Right cardiac atrium (tissue), 5 donors: ENCODE measurements at regions not wholly inside any gene's neighbourhood (a gene's known extent, or its start where the extent isn't known, plus 50 kb on each side); places are given as distances from the start of the nearest gene placed in this dataset.

Experiments used
- ATAC-seq, 2 donors: fragments of 200-7000 bp; cut with Tn5 transposase; one replicate each; pipeline versions ENCODE4 v1.8.0 to v1.9.1; 2020; ENCODE audit warnings: moderate library complexity in 2 of 2, mild to moderate bottlenecking in 1 of 2
- DNase-seq, 3 donors: peaks; one replicate each; pipeline ENCODE4 v3.0.0-alpha.2; 2020
- H3K27ac ChIP-seq: one replicate; pipeline ENCODE4 v1.5.1; 2013; ENCODE audit warnings: mild to moderate bottlenecking, low read length, control low read depth, moderate library complexity
- H3K27me3 ChIP-seq: one replicate; pipeline ENCODE4 v1.6.1; 2013; ENCODE audit not compliant: control insufficient read depth, insufficient read depth
- H3K4me1 ChIP-seq: one replicate; pipeline ENCODE4 v1.6.1; 2013; ENCODE audit warnings: low read length; ENCODE audit not compliant: control insufficient read depth, insufficient read depth
- H3K4me3 ChIP-seq: one replicate; pipeline ENCODE4 v1.5.1; 2013; ENCODE audit warnings: low read length, control low read depth
- H3K9me3 ChIP-seq: one replicate; pipeline ENCODE4 v1.6.1; 2013; ENCODE audit warnings: low read length; ENCODE audit not compliant: control insufficient read depth
- WGBS: extraction: QIAGEN DNeasy Blood & Tissue Kit; methylation state at CpG from one replicate; pipeline ENCODE4 v1.1.7; 2013; 5-methylcytosine and 5-hydroxymethylcytosine counted together
- intact Hi-C, 4 donors: fragments of 100-400 bp; cut with DNase I; formaldehyde crosslinking; loops; one replicate each; pipeline versions ENCODE4 v1.11.0 to v1.14.0; 2022 to 2023
- donor health status: healthy with polysubstance abuse.
- donor health status: DM: no; HTN: yes; CAD: no.
- donor health status: DM: no; HTN: no; CAD: no.
- donor health status: DM: no; HTN: yes; CAD: no; lungs with severe emphysema.
- donor health status: DM: yes; HTN: yes; CAD: no.

GRCh38 chr4:130124066-130124465, 1028.1 kb downstream of the C4orf33 start:
- H3K27ac ChIP-seq = no peak overlapping the region
- ATAC-seq (no peak), DNase-seq (no peak)
- intact Hi-C loops = no loop called here
- H3K27me3 ChIP-seq = no peaks in the 10 kb centered on the region
- H3K4me1 ChIP-seq = no peaks in the 10 kb centered on the region
- H3K9me3 ChIP-seq = no peaks in the 10 kb centered on the region
- 74% methylated on average over 4 of the region's 4 CpGs for WGBS
- H3K4me3 ChIP-seq = no peak overlapping the region

GRCh38 chr4:130125467-130125866, 1029.5 kb downstream of the C4orf33 start:
- peak in 1 of 3 donors; percentile 11 for DNase-seq
- 65% methylated on average over 5 of the region's 5 CpGs for WGBS
- peak in 1 of 2 donors; percentile 48 for ATAC-seq
- H3K27me3 ChIP-seq = no peaks in the 10 kb centered on the region
- intact Hi-C loops = no loop called here
- no peak overlapping the region for H3K27ac ChIP-seq
- H3K4me1 ChIP-seq = no peaks in the 10 kb centered on the region
- no peaks in the 10 kb centered on the region for H3K9me3 ChIP-seq
- H3K4me3 ChIP-seq = no peak overlapping the region

- no peak overlapping the region for H3K27ac ChIP-seq
- ATAC-seq (no peak), DNase-seq (no peak)
- H3K9me3 ChIP-seq = no peaks in the 10 kb centered on the region
- H3K4me1 ChIP-seq = no peaks in the 10 kb centered on the region
- H3K27me3 ChIP-seq = no peaks in the 10 kb centered on the region
- no peak overlapping the region for H3K4me3 ChIP-seq
- intact Hi-C loops = no loop called here
These were observed 1031.3 kb downstream of the C4orf33 start for GRCh38 chr4:130127297-130127696.

GRCh38 chr4:130131536-130131935, 1035.6 kb downstream of the C4orf33 start:
- DNase-seq (peak in 1 of 3 donors; percentile 22), ATAC-seq (no peak)
- H3K4me1 ChIP-seq = no peaks in the 10 kb centered on the region
- intact Hi-C loops = no loop called here
- no peak overlapping the region for H3K27ac ChIP-seq
- 95% methylated on average over 3 of the region's 3 CpGs for WGBS
- no peaks in the 10 kb centered on the region for H3K27me3 ChIP-seq
- no peaks in the 10 kb centered on the region for H3K9me3 ChIP-seq
- H3K4me3 ChIP-seq = no peak overlapping the region

GRCh38 chr4:130141651-130142050, 1045.7 kb downstream of the C4orf33 start:
- Histone ChIP-seq H3K9me3 (no peaks in the 10 kb centered on the region), H3K4me3 (no peak overlapping the region), H3K4me1 (no peaks in the 10 kb centered on the region), H3K27me3 (no peaks in the 10 kb centered on the region), H3K27ac (no peak overlapping the region)
- ATAC-seq = no peak
- no peak for DNase-seq
- intact Hi-C loops = no loop called here
- 74% methylated on average over 7 of the region's 7 CpGs for WGBS

GRCh38 chr4:130143656-130144055, 1047.7 kb downstream of the C4orf33 start:
- intact Hi-C loops = no loop called here
- H3K27me3 ChIP-seq = no peaks in the 10 kb centered on the region
- H3K9me3 ChIP-seq = no peaks in the 10 kb centered on the region
- H3K4me3 ChIP-seq = no peak overlapping the region
- no peak overlapping the region for H3K27ac ChIP-seq
- no peak for ATAC-seq
- H3K4me1 ChIP-seq = no peaks in the 10 kb centered on the region
- WGBS = 44% methylated on average over 1 of the region's 1 CpG
- no peak for DNase-seq

- no peaks in the 10 kb centered on the region for H3K4me1 ChIP-seq
- no peaks in the 10 kb centered on the region for H3K9me3 ChIP-seq
- 65% methylated on average over 2 of the region's 2 CpGs for WGBS
- ATAC-seq (no peak), DNase-seq (no peak)
- no peaks in the 10 kb centered on the region for H3K27me3 ChIP-seq
- intact Hi-C loops = no loop called here
- no peak overlapping the region for H3K27ac ChIP-seq
- H3K4me3 ChIP-seq = no peak overlapping the region
These were observed 1050.8 kb downstream of the C4orf33 start for GRCh38 chr4:130146773-130147172.

- intact Hi-C loops = no loop called here
- no peak for ATAC-seq
- Histone ChIP-seq H3K4me1 (no peaks in the 10 kb centered on the region), H3K27ac (no peak overlapping the region), H3K4me3 (no peak overlapping the region), H3K9me3 (no peaks in the 10 kb centered on the region), H3K27me3 (no peaks in the 10 kb centered on the region)
- no peak for DNase-seq
- WGBS = 89% methylated on average over 2 of the region's 2 CpGs
These were observed 1051.7 kb downstream of the C4orf33 start for GRCh38 chr4:130147641-130148040.

- H3K4me3 ChIP-seq = no peak overlapping the region
- 49% methylated on average over 2 of the region's 2 CpGs for WGBS
- H3K27ac ChIP-seq = no peak overlapping the region
- DNase-seq (no peak), ATAC-seq (no peak)
- H3K27me3 ChIP-seq = no peaks in the 10 kb centered on the region
- no peaks in the 10 kb centered on the region for H3K9me3 ChIP-seq
- no peaks in the 10 kb centered on the region for H3K4me1 ChIP-seq
- intact Hi-C loops = no loop called here
These were observed 1058.9 kb downstream of the C4orf33 start for GRCh38 chr4:130154901-130155300.

GRCh38 chr4:130163701-130164100, 1067.7 kb downstream of the C4orf33 start:
- 88% methylated on average over 1 of the region's 1 CpG for WGBS
- Histone ChIP-seq H3K4me3 (no peak overlapping the region), H3K27me3 (no peaks in the 10 kb centered on the region), H3K4me1 (no peaks in the 10 kb centered on the region), H3K9me3 (no peaks in the 10 kb centered on the region), H3K27ac (no peak overlapping the region)
- DNase-seq (no peak), ATAC-seq (no peak)
- intact Hi-C loops = no loop called here

GRCh38 chr4:130165381-130165780, 1069.4 kb downstream of the C4orf33 start:
- Histone ChIP-seq H3K4me1 (no peaks in the 10 kb centered on the region), H3K27ac (no peak overlapping the region), H3K4me3 (no peak overlapping the region), H3K27me3 (no peaks in the 10 kb centered on the region), H3K9me3 (no peaks in the 10 kb centered on the region)
- intact Hi-C loops = no loop called here
- ATAC-seq = no peak
- DNase-seq = no peak
- WGBS = 100% methylated on average over 1 of the region's 1 CpG

- DNase-seq (no peak), ATAC-seq (no peak)
- Histone ChIP-seq H3K27ac (no peak overlapping the region), H3K4me1 (no peaks in the 10 kb centered on the region), H3K4me3 (no peak overlapping the region), H3K9me3 (no peaks in the 10 kb centered on the region), H3K27me3 (no peaks in the 10 kb centered on the region)
- 68% methylated on average over 3 of the region's 3 CpGs for WGBS
- intact Hi-C loops = no loop called here
These were observed 1076.2 kb downstream of the C4orf33 start for GRCh38 chr4:130172156-130172555.
